ENCODE measurements at regions not wholly inside any gene's neighbourhood (a gene's known extent, or its start where the extent isn't known, plus 50 kb on each side); places are given as distances from the start of the nearest gene placed in this dataset.

DNA sequence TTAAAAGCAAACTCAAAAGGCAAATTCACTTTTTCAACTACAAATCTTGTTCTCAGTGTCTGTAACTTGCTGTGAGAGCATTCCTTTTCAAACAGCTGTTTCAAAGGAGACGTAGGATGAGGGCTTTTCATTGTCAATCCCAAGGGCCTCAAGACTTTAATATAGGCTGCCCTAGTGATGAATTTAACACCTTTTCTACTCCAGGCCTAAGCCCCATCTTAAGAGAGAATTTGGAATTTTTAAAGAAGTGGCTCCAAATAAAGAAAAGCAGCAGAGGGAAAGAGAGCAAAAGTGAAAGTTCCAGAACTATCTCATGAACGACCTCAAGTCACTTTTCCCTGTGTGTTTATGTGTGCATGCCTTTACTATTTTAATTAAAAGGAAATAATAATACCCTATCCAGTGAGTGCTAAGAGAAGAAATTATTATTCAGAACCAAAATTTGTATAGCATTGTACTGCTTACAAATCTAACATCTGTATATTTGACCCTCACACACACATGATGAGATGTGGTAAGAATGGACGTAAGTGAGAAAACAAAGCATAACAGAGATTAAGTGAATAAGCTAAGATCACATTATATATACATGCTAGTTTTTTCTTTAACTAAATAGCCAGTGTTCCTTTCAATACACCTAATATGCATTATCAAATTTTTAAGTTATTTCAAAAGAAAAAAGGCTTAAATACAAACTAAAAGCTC, 196.4 kb downstream of the VGLL3 start:
- TF ChIP-seq JUND (IDR thresholded peaks at IDR 0.05), result no peak
- TF ChIP-seq YY1 (IDR thresholded peaks at IDR 0.05), result no peak
- TF ChIP-seq TAF1 (conservative IDR thresholded peaks at IDR 0.05), result no peak
- TF ChIP-seq REST (IDR thresholded peaks at IDR 0.05), result no peak
- TF ChIP-seq, protein P1, sequence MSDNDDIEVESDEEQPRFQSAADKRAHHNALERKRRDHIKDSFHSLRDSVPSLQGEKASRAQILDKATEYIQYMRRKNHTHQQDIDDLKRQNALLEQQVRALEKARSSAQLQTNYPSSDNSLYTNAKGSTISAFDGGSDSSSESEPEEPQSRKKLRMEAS (IDR thresholded peaks at IDR 0.05), result no peak
- TF ChIP-seq FOXA2 (IDR thresholded peaks at IDR 0.05), result no peak
- no peak for TF ChIP-seq ATF3 (IDR thresholded peaks at IDR 0.05)
- WGBS, result 52% methylated on average over 3 of the region's 3 CpGs
- H3K4me3 ChIP-seq (ENCODE audit: low read depth in 1 of 3, low read length in 3 of 3), result no peak overlapping the region

GRCh38 chr3:86793786-86794185, 197.2 kb downstream of the VGLL3 start:
- DNase-seq (ENCODE audit: low spot score), result no peak
- no peaks in the 10 kb centered on the region for H3K27me3 ChIP-seq (ENCODE audit: control insufficient read depth in 4 of 4, insufficient read depth in 4 of 4, low read length in 3 of 4)
- H3K4me1 ChIP-seq (ENCODE audit: control insufficient read depth in 4 of 4, insufficient read depth in 4 of 4, low read length in 3 of 4), result no peaks in the 10 kb centered on the region
- H3K4me3 ChIP-seq (ENCODE audit: low read depth in 1 of 3, low read length in 3 of 3), result no peak overlapping the region
- TF ChIP-seq NR2F2 (IDR thresholded peaks at IDR 0.05), result no peak
- TF ChIP-seq SP1 (IDR thresholded peaks at IDR 0.05), result peak; percentile 35
- TF ChIP-seq RAD21 (IDR thresholded peaks at IDR 0.05), result no peak
- TF ChIP-seq TAF1 (conservative IDR thresholded peaks at IDR 0.05), result no peak
- TF ChIP-seq YY1 (IDR thresholded peaks at IDR 0.05), result no peak
- no peak for TF ChIP-seq HNF4A (conservative IDR thresholded peaks at IDR 0.05)
- no peak for TF ChIP-seq FOXA1 (IDR thresholded peaks at IDR 0.05)
- no peak overlapping the region for H3K27ac ChIP-seq (ENCODE audit: low read depth in 1 of 2, low read length in 2 of 2)
- WGBS, result 72% methylated on average over 1 of the region's 1 CpG
- no peaks in the 10 kb centered on the region for H3K9me3 ChIP-seq (ENCODE audit: control insufficient read depth in 4 of 4, low read length in 3 of 4)
- no peak overlapping the region for H3K9ac ChIP-seq (ENCODE audit: low read depth in 1 of 2, low read length in 2 of 2)
- H3K36me3 ChIP-seq (ENCODE audit: control insufficient read depth in 4 of 4, insufficient read depth in 3 of 4, low read depth in 1 of 4, low read length in 3 of 4), result no peaks in the 10 kb centered on the region

More for the DNA sequence above, 196.4 kb downstream of the VGLL3 start:
- Histone ChIP-seq H3K27me3 (ENCODE audit: control insufficient read depth in 4 of 4, insufficient read depth in 4 of 4, low read length in 3 of 4) (no peaks in the 10 kb centered on the region), H3K36me3 (ENCODE audit: control insufficient read depth in 4 of 4, insufficient read depth in 3 of 4, low read depth in 1 of 4, low read length in 3 of 4) (no peaks in the 10 kb centered on the region), H3K9me3 (ENCODE audit: control insufficient read depth in 4 of 4, low read length in 3 of 4) (no peaks in the 10 kb centered on the region), H3K9ac (ENCODE audit: low read depth in 1 of 2, low read length in 2 of 2) (no peak overlapping the region), H3K4me1 (ENCODE audit: control insufficient read depth in 4 of 4, insufficient read depth in 4 of 4, low read length in 3 of 4) (no peaks in the 10 kb centered on the region), H3K27ac (ENCODE audit: low read depth in 1 of 2, low read length in 2 of 2) (peak overlapping the region in 1 of 2 donors; percentile 20)
- DNase-seq (ENCODE audit: low spot score), result no peak

- H3K36me3 ChIP-seq (ENCODE audit: control insufficient read depth in 4 of 4, insufficient read depth in 3 of 4, low read depth in 1 of 4, low read length in 3 of 4), result no peaks in the 10 kb centered on the region
- H3K27me3 ChIP-seq (ENCODE audit: control insufficient read depth in 4 of 4, insufficient read depth in 4 of 4, low read length in 3 of 4), result no peaks in the 10 kb centered on the region
- no peak overlapping the region for H3K27ac ChIP-seq (ENCODE audit: low read depth in 1 of 2, low read length in 2 of 2)
- TF ChIP-seq ATF3 (IDR thresholded peaks at IDR 0.05), result no peak
- TF ChIP-seq REST (IDR thresholded peaks at IDR 0.05), result no peak
- TF ChIP-seq GABPA (IDR thresholded peaks at IDR 0.05 in 1 of 2, conservative IDR thresholded peaks at IDR 0.05 in 1 of 2), result no peak
- no peak for TF ChIP-seq FOXA1 (IDR thresholded peaks at IDR 0.05)
- H3K4me1 ChIP-seq (ENCODE audit: control insufficient read depth in 4 of 4, insufficient read depth in 4 of 4, low read length in 3 of 4), result no peaks in the 10 kb centered on the region
- no peak for DNase-seq (ENCODE audit: low spot score)
- H3K9me3 ChIP-seq (ENCODE audit: control insufficient read depth in 4 of 4, low read length in 3 of 4), result no peaks in the 10 kb centered on the region
- H3K4me3 ChIP-seq (ENCODE audit: low read depth in 1 of 3, low read length in 3 of 3), result no peak overlapping the region
- no peak overlapping the region for H3K9ac ChIP-seq (ENCODE audit: low read depth in 1 of 2, low read length in 2 of 2)
These were observed 198.6 kb downstream of the VGLL3 start for GRCh38 chr3:86792316-86792715.
